Adrenal gland (tissue), 5 donors: ENCODE measurements at regions not wholly inside any gene's neighbourhood (a gene's known extent, or its start where the extent isn't known, plus 50 kb on each side); places are given as distances from the start of the nearest gene placed in this dataset.

Experiments
- POLR2A ChIP-seq, 2 donors: fragments of 450-650 bp; IDR thresholded peaks; one replicate each; pipeline ENCODE4 v1.6.1; 2017; ENCODE audit warnings: antibody characterized with exemption in 2 of 2, mild to moderate bottlenecking in 2 of 2, moderate library complexity in 1 of 2
- TF ChIP-seq, protein P1 (sequence below), 6 experiments: fragments of 450-650 bp in 4 of 6; fragments of 200-600 bp in 2 of 6; sonication (generic) in 1 of 6; IDR thresholded peaks; 1 replicate in 5 of 6; 2 replicates in 1 of 6; pipeline versions ENCODE4 v1.5.1 to v1.8.0; 2016 to 2021; ENCODE audit warnings: antibody characterized with exemption in 6 of 6, mild to moderate bottlenecking in 2 of 6, moderate library complexity in 1 of 6
- donor health status: DM: no; HTN: no; CAD: no.

DNA sequence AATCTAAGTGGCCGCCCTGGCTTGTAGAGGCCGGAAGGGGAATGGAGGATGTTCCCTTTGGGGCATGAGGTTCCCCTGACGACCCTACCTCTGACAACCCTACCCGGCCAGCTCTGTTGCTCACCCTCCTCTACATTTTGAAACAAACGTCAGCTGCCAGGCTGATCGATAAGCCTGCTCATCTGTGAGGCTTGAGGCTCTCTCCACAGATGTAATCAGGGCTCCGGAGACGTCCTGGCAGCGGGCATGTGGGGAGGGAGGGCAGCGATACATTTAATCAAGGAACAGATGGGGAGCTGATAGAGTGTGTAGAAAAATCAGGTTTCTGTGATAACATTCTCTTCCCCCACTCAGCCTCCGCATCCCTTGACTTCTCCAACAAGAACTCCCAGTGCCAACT lies 212.3 kb upstream of the SDK2 start:
- TF ChIP-seq, protein P1, sequence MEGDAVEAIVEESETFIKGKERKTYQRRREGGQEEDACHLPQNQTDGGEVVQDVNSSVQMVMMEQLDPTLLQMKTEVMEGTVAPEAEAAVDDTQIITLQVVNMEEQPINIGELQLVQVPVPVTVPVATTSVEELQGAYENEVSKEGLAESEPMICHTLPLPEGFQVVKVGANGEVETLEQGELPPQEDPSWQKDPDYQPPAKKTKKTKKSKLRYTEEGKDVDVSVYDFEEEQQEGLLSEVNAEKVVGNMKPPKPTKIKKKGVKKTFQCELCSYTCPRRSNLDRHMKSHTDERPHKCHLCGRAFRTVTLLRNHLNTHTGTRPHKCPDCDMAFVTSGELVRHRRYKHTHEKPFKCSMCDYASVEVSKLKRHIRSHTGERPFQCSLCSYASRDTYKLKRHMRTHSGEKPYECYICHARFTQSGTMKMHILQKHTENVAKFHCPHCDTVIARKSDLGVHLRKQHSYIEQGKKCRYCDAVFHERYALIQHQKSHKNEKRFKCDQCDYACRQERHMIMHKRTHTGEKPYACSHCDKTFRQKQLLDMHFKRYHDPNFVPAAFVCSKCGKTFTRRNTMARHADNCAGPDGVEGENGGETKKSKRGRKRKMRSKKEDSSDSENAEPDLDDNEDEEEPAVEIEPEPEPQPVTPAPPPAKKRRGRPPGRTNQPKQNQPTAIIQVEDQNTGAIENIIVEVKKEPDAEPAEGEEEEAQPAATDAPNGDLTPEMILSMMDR (IDR thresholded peaks at IDR 0.05), result no peak
- TF ChIP-seq POLR2A (IDR thresholded peaks at IDR 0.05), result no peak
